ENCODE measurements at regions not wholly inside any gene's neighbourhood (a gene's known extent, or its start where the extent isn't known, plus 50 kb on each side); places are given as distances from the start of the nearest gene placed in this dataset.

- DNase-seq: no peak
Observed at GRCh38 chr12:96134200-96134599, 60.0 kb upstream of the ELK3 start.

DNA sequence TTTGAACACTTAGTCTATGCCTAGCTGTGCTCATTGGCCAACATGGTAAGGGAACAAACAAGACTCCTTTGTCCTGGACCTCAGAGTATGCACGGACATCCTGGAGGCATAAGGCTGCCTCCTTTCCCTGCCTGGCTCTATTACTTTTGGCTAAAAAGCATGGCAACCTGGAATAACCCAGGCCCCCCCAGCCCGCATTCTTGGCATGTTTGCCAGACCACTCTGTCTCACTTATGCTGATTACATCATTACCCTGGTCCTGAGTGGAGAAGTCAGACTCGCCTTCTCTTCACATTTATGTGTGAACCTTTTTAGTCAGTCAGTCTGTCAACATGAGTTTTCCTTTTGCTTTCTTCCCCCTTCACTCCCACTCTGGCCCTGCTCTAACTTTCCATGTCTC, 58.0 kb upstream of the ELK3 start:
- no peak for DNase-seq

DNA sequence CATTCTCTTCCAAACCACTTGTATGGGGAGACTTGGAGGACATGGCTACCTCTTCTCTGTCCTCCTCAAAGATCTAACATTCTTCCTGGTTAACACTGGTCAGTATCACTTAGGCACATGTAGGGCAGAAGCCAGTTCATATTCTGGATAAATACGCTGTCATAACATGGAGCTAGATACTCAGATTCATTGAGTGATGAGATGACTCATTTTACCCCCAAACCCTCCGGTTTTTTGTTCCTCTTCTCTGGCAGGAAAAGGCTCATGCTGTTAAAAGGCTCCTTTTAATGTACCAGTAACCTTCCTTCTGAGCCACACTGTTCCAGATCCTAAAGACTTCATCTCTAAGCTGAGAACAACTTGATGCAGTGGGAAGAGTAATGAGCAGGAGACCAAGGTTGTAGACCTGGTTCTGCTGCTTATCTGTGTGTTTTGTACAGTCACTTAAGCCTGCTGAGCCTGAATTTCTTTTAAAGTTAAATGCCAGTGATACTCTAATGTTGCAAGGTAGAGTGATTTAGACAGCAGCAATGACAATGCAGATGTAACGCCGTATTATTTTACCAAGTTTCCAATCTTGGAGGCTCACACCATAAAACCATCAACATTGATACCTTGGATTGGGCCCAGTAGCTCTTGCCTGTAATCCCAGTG, 57.3 kb upstream of the ELK3 start:
- no peak for DNase-seq

GRCh38 chr12:96140174-96140573, 54.0 kb upstream of the ELK3 start:
- DNase-seq: no peak

DNA sequence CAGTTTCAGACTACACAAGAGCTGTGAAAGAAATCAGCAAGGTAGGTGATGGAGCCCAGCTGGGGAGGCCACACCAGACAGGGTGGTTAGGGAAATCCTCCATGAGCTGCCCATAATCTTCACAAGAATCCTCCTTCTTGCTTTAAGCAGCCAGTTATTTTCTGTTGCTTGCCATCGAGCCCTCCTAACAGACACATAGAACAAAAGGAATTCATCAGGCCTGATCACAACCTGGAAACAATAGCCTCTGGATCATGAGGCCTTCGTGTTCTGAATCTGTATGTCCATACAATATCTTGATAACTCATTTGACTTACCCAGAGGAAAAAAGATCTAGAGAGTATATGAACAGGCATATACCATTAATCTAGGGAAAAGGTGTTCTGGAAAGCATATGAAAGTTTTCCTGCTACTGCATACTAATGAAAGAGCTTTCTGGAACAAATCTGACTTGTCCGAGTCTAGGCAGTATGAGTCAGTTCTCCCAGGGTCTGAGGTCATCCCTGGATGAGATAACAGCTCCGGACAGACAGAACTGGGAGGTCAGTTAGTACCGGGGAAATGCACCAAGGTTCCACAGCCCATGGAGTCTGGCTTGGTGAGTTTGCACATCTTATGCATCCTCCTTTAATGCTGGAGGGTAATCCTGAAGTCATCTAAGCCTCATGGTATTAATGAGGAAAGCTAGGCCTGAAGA, 52.8 kb upstream of the ELK3 start:
- DNase-seq: no peak

GRCh38 chr12:96143392-96143791, 50.8 kb upstream of the ELK3 start:
- no peak for DNase-seq

- DNase-seq: no peak
Observed at GRCh38 chr12:96143827-96144565, 50.2 kb upstream of the ELK3 start.

Data from NCI-H524 treated with DMSO at 0.1 percent for 48 hours (cell line).